ENCODE measurements at regions not wholly inside any gene's neighbourhood (a gene's known extent, or its start where the extent isn't known, plus 50 kb on each side); places are given as distances from the start of the nearest gene placed in this dataset.

- TF ChIP-seq POLR2AphosphoS5 (IDR thresholded peaks at IDR 0.05) (no peak), POLR2A (IDR thresholded peaks at IDR 0.05) (no peak), EP300 (IDR thresholded peaks at IDR 0.05) (no peak), CTCF (IDR thresholded peaks at IDR 0.05) (no peak)
- Histone ChIP-seq H3K27me3 (no peaks in the 10 kb centered on the region), H3K27ac (no peak overlapping the region), H3K4me1 (peaks cover 0 to 4% (median 0%) of the 10 kb centered on the region in 4 donors), H3K9me3 (no peaks in the 10 kb centered on the region), H3K36me3 (no peaks in the 10 kb centered on the region), H3K4me3 (no peak overlapping the region)
- WGBS, 2 donors: 92 to 93% methylated on average over 4 of the region's 4 CpGs
- ATAC-seq (ENCODE audit: low FRiP score in 2 of 2): no peak
- DNase-seq: no peak
Measured at GRCh38 chr17:69906306-69906705, 168.7 kb upstream of the KCNJ16 start.

DNA sequence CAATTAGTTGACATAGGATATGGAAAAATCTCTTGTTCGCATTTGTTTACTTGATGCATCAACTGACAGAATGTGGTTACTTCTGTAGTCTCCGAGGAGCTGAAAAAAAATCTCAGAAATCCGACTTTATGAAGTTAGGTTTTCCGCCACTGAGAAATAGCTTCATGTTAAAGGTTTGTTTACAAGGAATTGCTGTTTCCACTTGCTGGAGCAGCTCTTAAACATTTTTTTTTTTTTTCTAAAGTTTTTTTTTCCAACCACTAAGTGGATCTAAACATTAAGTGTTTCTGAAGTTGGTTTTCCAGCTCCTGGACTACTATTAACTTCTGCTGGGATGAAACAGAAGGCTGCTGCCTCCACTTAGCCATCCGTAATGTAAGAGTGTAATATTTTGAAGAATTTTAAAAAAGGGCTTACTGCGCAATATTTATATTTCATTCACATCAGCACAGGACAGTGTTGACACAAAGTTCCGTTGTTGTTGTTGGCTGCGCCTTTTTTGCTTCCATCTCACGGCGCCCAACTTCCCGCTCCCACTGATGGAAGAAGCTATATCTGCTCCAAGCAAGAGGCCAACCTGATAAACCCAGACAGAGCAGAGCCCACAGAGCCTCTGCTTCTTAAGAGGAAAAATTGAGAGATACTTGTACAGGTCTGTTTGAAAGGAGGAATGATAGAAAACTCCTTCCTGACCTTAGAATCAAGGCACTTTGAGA lies 167.7 kb upstream of the KCNJ16 start:
- ATAC-seq (ENCODE audit: low FRiP score in 2 of 2): no peak
- DNase-seq: no peak
- Histone ChIP-seq H3K27ac (no peak overlapping the region), H3K27me3 (no peaks in the 10 kb centered on the region), H3K4me3 (no peak overlapping the region), H3K9me3 (no peaks in the 10 kb centered on the region), H3K4me1 (peaks cover 0 to 4% (median 0%) of the 10 kb centered on the region in 4 donors), H3K36me3 (no peaks in the 10 kb centered on the region)
- 70 to 71% methylated on average over 11 of the region's 11 CpGs for WGBS, 2 donors
- no peak for TF ChIP-seq CTCF (IDR thresholded peaks at IDR 0.05)
- no peak for TF ChIP-seq POLR2AphosphoS5 (IDR thresholded peaks at IDR 0.05)
- no peak for TF ChIP-seq EP300 (IDR thresholded peaks at IDR 0.05)
- TF ChIP-seq POLR2A (IDR thresholded peaks at IDR 0.05): no peak

GRCh38 chr17:69908626-69909368 lies 166.2 kb upstream of the KCNJ16 start:
- H3K27me3 ChIP-seq: no peaks in the 10 kb centered on the region
- no peaks in the 10 kb centered on the region for H3K9me3 ChIP-seq
- no peak overlapping the region for H3K4me3 ChIP-seq
- WGBS, 2 donors: 61 to 82% methylated on average over 3 of the region's 3 CpGs
- no peaks in the 10 kb centered on the region for H3K36me3 ChIP-seq
- no peak for DNase-seq
- H3K27ac ChIP-seq: no peak overlapping the region
- no peak for TF ChIP-seq POLR2AphosphoS5 (IDR thresholded peaks at IDR 0.05)
- TF ChIP-seq CTCF (IDR thresholded peaks at IDR 0.05): no peak
- no peak for TF ChIP-seq POLR2A (IDR thresholded peaks at IDR 0.05)
- TF ChIP-seq EP300 (IDR thresholded peaks at IDR 0.05): no peak
- ATAC-seq (ENCODE audit: low FRiP score in 2 of 2): no peak
- H3K4me1 ChIP-seq: peaks cover 0 to 4% (median 0%) of the 10 kb centered on the region in 4 donors

DNA sequence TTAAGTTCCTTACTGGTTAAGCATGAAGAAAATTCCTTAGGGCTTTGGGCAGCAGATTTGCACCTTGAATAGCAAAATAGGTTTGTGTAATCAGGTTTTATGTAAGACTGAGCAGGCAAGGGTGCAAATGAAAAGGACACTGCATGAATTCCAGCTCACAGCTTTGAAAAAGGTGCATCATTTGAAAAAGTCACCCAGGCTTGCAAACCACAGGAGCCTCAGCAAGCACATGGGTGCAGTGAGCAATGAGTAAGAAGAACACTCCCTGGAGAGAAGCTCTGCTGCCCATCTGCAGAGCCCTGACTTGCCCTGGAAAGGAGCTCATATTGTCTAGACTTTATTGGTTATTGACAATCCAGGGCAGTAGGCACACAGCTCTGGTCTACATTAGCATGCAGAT lies 165.6 kb upstream of the KCNJ16 start:
- peaks cover 0 to 4% (median 0%) of the 10 kb centered on the region in 4 donors for H3K4me1 ChIP-seq
- no peaks in the 10 kb centered on the region for H3K36me3 ChIP-seq
- no peak for ATAC-seq (ENCODE audit: low FRiP score in 2 of 2)
- H3K9me3 ChIP-seq: no peaks in the 10 kb centered on the region
- no peak for TF ChIP-seq CTCF (IDR thresholded peaks at IDR 0.05)
- H3K27ac ChIP-seq: no peak overlapping the region
- no peak overlapping the region for H3K4me3 ChIP-seq
- no peaks in the 10 kb centered on the region for H3K27me3 ChIP-seq
- no peak for DNase-seq

GRCh38 chr17:69912805-69913204 lies 162.2 kb upstream of the KCNJ16 start:
- Histone ChIP-seq H3K27me3 (no peaks in the 10 kb centered on the region), H3K4me3 (no peak overlapping the region), H3K4me1 (no peaks in the 10 kb centered on the region), H3K9me3 (no peaks in the 10 kb centered on the region), H3K27ac (no peak overlapping the region), H3K36me3 (no peaks in the 10 kb centered on the region)
- no peak for ATAC-seq (ENCODE audit: low FRiP score in 2 of 2)
- 60 to 63% methylated on average over 3 of the region's 3 CpGs for WGBS, 2 donors
- DNase-seq: no peak
- TF ChIP-seq POLR2A (IDR thresholded peaks at IDR 0.05): no peak
- no peak for TF ChIP-seq EP300 (IDR thresholded peaks at IDR 0.05)
- TF ChIP-seq POLR2AphosphoS5 (IDR thresholded peaks at IDR 0.05): no peak
- TF ChIP-seq CTCF (IDR thresholded peaks at IDR 0.05): no peak

Data from upper lobe of left lung (tissue), 6 donors.